ENCODE measurements at regions not wholly inside any gene's neighbourhood (a gene's known extent, or its start where the extent isn't known, plus 50 kb on each side); places are given as distances from the start of the nearest gene placed in this dataset.

DNA sequence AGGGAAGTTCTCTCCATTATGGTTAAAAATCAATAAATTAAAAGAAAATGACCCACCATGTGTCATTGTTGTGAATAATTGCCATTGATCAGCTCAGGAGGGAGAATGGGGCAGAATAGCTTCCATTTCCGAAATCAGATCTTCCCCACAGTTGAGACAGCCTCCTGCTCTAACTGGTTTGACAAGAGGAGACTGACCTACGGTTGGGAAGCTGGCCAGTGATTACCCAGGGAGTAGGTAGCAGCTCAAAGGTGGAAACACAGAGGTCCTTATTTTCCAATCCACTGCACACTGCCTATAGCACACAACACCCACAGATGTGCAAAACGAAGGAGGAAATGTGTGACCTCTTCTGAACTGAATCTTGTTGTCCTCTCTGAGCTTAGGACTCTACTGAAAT is 69.0 kb upstream of the DAPK1 start:
- no peak for DNase-seq

DNA sequence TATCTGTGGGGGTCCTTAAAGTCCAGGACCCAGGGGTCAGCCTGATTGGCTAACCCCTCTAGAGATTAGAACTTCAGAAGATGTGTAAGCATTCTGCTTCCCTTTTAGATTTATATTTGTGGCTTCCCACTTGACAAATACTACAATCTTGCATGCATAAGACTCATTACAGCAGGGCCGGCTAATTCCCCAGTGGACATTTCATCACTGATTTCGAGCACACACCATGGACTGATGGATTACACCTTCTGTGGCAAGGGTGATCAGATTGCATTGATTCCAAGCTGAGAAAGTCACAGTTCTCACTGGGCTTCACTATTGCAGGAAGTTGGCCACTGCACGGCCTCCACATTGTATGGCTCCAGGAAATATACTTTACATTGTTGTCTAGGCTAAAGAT is 65.8 kb upstream of the DAPK1 start:
- no peak for DNase-seq

DNA sequence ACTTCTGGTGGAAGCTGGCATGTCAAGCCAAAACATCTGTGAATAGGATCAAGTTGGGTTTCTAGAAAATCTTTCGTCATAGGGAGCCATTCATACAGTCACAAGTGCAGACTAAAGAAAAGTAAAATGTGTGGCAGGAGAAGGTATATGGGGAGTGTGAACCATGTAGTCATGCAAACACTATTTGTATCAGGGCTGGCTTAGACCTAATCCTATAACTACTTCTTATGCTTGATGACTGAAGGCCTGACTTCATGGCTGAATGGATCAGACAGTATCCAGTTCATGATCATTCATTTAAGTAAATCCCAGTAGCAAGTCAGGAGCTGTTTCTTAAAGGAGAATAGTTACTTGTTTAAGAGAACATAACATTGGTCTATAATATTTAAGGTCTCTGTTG is 63.8 kb upstream of the DAPK1 start:
- DNase-seq: no peak

DNA sequence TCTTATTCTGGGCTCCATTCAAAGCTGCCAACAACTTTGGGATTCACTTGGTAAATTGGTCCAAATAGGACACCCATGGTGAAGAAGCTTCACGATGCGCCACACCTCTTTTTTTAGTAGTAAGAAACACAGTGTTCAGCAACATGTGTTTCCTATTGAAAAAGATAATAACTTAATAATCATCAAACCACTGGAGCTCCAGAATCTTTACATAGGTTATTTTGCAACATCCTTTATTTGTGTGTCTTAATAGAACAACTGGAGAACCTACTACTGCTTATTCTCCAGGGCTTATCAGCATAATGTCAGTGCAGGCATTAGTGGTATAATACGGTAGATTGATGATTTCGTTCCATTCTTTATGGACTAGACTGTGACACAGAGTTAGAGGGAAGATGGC is 63.3 kb upstream of the DAPK1 start:
- DNase-seq: no peak

DNA sequence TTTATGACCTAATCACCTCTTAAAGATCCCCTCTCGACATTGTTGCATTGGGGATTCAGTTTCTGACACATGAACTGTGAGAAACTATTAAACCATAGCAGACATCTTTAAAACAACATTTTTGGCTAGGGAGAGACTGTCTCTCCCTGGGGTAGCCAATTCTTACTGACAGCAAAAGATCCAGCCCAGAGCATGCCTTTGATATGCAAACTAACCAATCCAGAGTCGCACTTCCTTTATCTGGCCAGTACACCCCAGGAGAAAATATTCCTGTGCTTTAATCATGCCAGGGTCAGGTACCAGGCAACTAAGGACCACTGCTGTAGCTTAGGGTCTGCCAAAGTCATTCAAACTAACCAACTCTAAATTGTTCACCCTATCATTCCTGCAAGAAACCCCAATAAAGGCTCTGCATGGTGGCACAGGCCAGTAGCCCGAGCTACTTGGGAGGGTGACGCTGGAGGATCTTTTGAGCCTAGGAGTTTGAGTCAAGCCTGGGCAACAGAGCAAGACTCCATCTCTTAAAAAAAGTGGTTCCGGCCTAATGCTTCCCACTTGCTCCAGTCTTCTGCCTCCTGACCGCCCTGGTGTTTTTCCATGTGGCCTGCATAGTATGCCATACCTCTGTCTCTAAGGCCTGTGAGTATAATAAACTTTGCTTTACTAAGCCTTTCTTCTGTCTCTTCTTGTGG is 62.3 kb upstream of the DAPK1 start:
- DNase-seq: no peak

DNA sequence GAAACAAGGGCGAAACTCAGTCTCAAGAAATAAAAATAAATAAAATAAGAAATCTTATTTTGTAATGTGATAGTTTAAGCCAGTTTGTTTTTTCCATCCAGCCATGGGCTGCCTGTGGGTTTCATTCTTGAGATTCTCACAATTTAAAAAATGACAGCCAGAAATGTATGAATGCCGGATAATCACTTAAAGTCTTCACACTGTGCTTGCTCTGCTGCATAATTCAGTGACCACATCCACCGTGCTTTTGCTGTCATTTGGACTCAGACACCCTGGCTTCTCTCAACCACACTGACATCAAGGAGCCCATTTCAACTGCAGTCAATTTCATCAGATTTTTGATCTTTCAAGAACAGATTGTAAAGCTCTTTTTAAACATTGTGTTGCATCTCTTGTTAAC is 61.0 kb upstream of the DAPK1 start:
- DNase-seq: no peak

DNA sequence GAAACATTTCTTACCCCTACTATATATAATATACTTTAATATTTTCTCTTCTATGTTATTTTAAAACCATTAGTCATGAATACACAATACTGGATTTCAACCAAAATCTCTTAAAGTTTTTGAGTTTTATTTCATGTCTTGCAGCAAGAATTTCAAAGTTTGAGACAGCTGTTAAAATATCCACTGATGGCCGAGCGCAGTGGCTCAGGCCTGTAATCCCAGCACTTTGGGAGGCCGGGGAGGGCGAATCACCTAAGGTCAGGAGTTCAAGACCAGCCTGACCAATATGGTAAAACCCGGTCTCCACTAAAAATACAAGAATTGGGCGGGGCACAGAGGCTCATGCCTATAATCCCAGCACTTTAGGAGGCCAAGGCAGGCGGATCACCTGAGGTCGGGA is 59.7 kb upstream of the DAPK1 start:
- no peak for DNase-seq

DNA sequence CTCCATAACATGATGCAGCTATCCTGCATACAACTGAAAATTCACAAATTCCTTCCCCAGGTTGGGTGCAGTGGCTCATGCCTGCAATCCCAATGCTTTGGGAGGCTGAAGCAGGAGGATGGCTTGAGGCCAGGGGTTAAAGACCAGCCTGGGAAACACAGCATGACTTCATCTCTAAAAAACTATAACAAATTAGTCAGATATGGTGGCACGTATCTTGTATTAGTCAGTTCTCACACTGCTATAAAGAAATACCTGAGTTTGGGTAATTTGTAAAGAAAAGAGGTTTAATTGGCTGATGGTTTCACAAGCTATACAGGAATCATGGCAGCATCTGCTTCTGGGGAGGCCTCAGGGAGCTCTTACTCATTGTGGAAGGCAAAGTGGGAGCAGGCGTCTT is 56.4 kb upstream of the DAPK1 start:
- DNase-seq: no peak

DNA sequence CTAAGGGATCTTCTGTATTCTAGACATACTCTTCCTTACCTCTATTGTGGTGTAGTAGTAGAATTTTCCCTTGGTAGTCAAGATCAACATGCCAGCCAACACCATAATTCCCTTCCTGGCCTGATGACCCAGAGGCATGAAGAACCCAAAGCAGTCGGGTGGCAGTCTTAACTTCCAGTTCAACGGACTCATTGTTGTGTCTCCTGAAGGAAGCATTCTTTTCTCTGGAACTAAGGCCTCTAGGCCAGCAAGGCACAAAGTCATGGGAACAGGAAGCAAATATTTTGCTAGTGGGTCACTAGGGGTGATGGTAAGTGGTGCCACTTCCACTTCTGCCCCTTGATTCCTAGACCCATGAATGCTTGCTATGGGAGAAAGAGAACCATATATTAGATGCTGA is 55.2 kb upstream of the DAPK1 start:
- DNase-seq: no peak

DNA sequence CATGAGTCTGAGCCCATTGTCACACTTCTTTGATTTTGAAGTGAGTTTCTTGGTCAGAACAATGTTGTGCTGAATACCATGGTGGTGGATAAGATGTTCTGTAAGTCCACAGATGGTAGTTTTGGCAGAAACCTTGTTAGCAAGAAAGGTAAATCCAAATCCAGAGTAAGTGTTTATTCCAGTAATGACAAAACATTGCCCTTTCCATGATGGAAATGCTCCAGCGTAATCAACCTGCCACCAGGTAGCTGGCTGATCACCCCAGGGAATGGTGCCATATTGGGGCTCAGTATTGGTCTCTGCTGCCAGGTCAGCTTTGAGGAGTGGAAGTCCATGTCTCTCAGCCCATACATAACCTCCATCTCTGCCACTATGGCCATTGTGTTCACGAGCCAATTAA is 54.7 kb upstream of the DAPK1 start:
- no peak for DNase-seq

DNA sequence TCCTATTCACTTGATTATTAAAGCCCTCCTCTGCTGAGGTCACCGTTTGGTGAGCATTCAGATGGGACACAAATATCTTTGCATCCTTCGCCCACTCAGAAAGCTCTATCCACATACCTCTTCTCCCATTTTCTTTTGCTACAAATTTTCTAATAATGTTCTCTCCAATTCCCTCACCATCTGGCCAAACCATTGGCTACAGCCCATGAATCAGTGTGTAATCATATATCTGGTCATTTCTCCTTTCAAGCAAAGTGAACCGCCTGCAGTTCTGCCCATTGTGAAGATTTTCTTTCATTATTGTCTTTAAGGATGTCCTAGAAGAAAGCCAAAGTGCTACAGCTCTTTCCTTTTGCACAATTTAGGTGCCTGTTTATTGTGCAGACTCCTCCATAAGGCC is 54.2 kb upstream of the DAPK1 start:
- DNase-seq: no peak

DNA sequence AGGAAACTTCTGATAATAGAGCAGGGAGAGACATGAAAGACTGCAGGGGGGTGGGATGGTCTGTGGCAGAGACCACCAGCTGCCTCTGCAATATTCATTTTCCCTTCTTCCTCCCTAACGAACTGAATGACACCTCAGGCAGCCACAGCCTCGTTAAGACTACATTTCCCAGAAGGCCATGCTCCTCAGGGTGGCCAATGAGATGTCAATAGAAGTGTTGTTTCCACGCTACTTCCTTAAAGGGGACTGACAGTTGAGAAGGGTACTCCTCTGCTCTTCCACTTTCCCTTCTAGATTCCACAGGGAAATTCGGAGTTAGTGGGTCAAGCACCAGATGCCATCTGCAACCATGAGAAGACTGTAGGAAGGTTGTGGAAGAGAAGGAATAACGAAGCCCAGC is 52.0 kb upstream of the DAPK1 start:
- no peak for DNase-seq

DNA sequence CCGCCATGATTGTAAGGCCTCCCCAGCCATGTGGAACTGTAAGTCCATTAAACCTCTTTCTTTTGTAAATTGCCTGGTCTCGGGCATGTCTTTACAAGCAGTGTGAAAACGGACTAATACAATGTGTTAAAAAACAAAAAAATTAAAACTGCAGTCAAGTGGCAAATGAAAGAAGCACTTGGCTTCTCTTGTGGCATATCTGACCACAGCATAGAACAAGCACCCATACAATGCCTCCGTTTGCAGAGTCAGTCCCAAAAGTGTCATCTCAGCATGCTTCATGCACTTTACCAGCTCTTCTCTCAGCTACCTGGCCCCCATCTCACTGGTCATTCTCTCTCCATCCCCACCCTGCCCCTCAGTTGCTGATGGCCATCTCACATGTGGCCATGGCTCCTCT is 51.1 kb upstream of the DAPK1 start:
- no peak for DNase-seq

DNA sequence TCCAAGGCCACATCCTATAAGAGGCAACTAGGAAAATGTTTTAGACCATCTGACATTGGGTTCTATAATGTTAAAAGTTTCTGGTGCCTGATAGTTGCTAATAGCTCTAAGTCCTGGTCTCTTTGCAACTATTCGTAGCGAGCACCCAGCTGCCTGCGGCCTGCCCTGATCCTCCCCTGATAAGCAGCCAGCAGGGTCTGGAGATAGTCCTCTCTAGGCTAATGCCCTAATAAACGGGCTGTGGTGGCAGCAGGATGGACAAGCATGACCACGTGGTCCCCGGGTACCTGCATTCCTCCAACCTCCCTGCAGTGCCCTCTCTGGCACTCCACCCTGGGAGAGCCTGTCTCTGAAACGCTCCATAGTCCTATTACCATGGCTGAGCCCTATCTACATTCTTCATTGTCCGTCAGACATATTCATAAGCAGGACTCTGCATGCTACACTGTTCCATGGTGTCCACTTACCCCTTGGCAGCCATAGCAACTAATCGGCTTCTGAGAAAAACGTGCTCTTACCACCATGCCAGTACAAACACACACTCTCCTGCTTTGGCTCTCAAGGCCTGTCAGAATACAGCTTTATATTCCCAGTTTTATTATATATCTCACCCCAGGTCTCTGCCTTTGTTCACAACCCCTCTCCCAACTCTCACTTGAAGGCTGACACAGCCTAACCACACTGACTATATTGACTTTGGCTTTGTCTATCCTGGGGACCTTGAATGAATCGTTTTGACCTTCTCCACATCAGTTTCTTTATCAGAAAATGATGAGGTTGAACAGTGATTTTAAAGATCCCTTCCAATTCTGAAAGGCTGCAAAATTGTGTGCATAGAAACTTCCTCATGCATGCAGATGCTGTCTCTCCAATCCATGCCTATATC is 49.9 kb upstream of the DAPK1 start:
- DNase-seq: no peak
